WI38 (cell line): ENCODE measurements at regions not wholly inside any gene's neighbourhood (a gene's known extent, or its start where the extent isn't known, plus 50 kb on each side); places are given as distances from the start of the nearest gene placed in this dataset.

Source experiments
- H3K4me3 ChIP-seq: 2 replicates; pipeline ENCODE4 v1.5.1; 2011; ENCODE audit warnings: low read depth, mild to moderate bottlenecking, control low read depth, low read length
- TF ChIP-seq, protein P1 (sequence below): IDR thresholded peaks from 2 replicates; pipeline ENCODE4 v1.5.1; 2012; ENCODE audit warnings: low read depth, mild to moderate bottlenecking, control low read depth, low read length

DNA sequence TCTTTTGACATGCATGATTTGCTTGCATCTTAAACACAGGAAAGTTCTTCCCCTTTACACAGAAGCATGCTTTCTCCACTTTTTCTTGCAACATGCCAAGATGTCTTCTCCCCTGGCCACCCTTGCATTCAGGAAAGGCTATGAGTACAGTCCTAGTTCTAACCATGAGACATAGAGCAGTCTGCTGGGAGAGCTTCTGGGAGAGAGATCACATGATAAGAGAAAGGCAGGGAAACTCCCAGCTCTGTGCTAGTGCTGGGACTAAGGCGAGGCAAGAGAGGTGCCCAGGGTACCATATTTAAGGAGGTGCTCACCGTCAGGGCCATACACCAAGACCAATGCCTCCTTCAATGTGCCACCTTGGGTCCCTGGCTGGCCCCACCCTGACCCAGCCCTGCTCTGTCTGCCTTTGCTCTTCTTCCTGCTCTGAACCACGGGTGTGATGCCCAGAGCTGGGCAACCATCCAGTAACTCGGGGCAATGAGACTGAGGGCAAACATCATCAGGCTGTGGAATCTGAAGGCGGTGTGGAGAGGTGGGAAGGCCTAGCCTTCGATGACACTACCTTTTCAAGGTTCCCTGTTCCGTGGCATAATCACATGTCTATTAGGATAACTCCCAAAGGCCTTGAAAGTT lies 77.4 kb upstream of the PRR20G start:
- TF ChIP-seq, protein P1, sequence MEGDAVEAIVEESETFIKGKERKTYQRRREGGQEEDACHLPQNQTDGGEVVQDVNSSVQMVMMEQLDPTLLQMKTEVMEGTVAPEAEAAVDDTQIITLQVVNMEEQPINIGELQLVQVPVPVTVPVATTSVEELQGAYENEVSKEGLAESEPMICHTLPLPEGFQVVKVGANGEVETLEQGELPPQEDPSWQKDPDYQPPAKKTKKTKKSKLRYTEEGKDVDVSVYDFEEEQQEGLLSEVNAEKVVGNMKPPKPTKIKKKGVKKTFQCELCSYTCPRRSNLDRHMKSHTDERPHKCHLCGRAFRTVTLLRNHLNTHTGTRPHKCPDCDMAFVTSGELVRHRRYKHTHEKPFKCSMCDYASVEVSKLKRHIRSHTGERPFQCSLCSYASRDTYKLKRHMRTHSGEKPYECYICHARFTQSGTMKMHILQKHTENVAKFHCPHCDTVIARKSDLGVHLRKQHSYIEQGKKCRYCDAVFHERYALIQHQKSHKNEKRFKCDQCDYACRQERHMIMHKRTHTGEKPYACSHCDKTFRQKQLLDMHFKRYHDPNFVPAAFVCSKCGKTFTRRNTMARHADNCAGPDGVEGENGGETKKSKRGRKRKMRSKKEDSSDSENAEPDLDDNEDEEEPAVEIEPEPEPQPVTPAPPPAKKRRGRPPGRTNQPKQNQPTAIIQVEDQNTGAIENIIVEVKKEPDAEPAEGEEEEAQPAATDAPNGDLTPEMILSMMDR: no peak
- no peak overlapping the region for H3K4me3 ChIP-seq

DNA sequence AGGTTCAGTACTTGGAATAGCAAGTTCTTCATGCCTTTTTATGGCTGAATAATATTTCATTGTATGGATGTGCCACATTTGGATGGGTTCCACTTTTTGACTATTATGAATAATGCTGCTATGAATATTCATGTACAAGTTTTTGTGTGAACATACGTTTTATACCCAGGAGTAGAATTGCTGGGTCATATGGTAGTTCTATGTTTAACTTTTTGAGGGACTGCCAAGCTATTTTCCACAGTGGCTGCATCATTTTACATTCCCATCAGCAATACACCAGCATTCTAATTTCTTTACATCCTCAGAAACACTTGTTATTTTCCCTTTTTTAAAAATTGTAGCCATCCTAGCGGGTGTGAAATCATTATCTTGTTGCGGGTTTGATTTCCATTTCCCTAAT lies 76.0 kb upstream of the PRR20G start:
- TF ChIP-seq, protein P1: no peak
- H3K4me3 ChIP-seq: no peak overlapping the region

DNA sequence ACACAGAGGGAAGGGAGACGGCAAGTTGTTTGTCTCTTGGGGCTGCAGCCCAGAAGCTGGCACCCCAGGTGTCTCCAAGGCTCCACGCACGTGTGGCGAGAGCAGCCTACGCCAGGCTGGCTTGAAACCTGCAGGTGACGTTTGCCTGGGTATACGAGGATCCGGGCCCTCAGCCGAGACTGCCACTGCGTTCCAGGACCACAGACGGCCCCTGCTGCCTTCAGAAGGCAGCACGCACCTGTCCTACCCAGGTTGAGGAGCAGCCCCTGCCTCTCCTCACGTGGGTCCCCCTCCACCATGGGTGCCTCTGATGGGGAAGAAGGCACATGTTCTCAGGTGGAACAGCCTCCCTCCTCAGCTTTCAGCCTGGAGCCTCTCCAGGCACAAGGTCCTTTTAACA lies 75.3 kb upstream of the PRR20G start:
- H3K4me3 ChIP-seq: no peak overlapping the region
- TF ChIP-seq, protein P1: no peak

DNA sequence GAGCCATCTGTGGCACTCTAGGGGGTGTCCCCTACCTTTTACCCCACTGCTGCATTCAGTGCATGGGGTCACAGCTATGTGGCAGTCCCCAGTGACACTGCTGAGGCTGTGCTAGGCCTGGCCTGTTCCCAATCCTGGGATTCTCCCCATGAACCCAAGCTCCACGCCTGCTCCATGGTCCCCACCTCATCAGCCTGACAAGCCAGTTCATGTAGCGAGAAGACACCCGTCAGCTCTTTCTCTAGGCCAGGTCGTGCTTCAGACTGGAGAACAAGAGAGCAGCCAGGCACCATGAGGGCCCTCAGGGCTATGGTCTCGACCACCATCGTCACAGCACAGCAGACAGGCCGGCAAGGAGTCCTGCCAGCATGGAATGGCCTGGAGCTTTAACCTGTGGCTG lies 72.8 kb upstream of the PRR20G start:
- no peak overlapping the region for H3K4me3 ChIP-seq
- TF ChIP-seq, protein P1: no peak

DNA sequence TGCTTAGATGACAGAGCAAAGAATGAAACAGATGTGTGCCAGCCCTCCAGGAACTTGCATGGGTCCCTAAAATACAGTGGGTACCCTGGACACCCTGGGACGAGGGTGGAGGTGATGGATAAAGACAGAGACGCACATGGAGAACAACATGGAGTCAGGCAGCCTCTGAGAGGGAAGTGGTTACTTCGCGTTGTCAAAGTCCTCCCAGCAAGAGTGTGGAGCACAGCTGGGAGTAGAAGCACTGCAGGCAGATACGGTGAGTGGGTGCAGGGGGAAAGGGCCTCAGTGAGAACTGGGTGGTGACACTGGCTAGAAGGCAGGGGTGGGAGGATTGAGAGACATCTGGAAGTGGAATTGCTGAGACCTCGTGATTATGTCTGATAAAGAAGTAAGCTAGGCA lies 70.8 kb upstream of the PRR20G start:
- TF ChIP-seq, protein P1: no peak
- no peak overlapping the region for H3K4me3 ChIP-seq

DNA sequence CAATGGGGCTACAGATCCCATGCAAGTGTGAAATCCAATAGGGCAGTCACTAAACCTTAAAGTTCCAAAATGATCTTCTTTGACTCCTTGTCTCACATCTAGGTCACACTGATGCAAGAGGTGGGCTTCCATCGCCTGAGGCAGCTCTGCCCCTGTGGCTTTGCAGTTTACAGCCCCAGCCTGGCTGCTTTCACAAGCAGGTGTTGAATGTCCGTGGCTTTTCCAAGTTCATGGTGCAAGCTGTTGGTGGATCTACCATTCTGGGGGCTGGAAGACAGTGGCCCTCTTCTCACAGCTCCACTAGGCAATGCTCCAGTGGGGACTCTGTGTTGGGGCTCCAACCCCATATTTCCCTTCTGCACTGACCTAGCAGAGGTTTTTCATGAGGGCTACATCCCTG lies 68.5 kb upstream of the PRR20G start:
- no peak overlapping the region for H3K4me3 ChIP-seq
- TF ChIP-seq, protein P1: no peak

DNA sequence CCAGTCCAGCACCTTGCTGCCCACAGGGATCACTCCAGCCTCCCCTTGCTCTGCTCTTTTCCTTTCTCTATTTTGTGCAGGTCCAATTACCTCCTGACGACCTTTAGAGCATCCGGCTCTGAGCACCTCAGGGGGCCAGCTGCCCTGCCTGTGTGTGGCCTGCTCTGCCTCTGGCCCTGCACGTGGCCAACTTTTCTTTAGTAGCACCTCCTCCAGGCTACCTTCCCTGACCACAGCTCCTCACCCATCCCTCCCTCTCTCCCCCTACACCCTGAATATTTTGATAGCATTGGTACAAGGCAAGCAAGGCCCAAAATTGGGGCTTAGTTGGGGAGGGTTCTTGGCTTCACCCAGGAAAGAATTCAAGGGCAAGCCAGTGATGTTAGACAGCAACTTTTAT lies 66.9 kb upstream of the PRR20G start:
- no peak overlapping the region for H3K4me3 ChIP-seq
- TF ChIP-seq, protein P1: no peak
